ENCODE measurements at regions not wholly inside any gene's neighbourhood (a gene's known extent, or its start where the extent isn't known, plus 50 kb on each side); places are given as distances from the start of the nearest gene placed in this dataset.

DNA sequence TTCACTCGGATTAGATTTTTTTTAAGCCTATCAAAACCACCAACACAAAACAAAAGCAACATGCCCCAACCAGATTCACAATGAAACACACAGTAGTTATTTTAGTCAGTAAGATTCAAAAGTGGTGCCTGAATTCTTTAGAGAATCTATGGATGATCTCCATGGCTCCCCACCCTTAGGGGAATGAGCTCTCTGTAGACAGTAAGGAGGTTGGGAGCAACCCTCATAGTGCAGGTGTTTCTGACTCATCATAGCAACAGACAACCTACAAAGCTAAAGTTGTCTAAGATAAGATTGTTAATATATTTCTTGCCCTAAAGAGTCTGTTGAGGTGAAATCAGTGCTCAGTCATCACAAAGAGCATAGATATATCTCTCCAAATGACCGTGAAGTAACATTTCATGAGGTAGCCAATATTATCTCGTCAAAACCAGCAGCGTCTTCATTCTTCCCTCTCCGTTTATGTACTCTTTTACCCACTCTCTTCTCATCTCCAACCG lies 78.3 kb downstream of the ADAMTS1 start:
- H3K27ac ChIP-seq (ENCODE audit: low read depth in 1 of 2, low read length in 2 of 2), result no peak overlapping the region
- 86% methylated on average over 6 of the region's 6 CpGs for WGBS
- H3K4me3 ChIP-seq (ENCODE audit: low read depth in 1 of 3, low read length in 3 of 3), result no peak overlapping the region
- no peaks in the 10 kb centered on the region for H3K9me3 ChIP-seq (ENCODE audit: control insufficient read depth in 4 of 4, low read length in 3 of 4)
- H3K4me1 ChIP-seq (ENCODE audit: control insufficient read depth in 4 of 4, insufficient read depth in 4 of 4, low read length in 3 of 4), result no peaks in the 10 kb centered on the region
- H3K36me3 ChIP-seq (ENCODE audit: control insufficient read depth in 4 of 4, insufficient read depth in 3 of 4, low read depth in 1 of 4, low read length in 3 of 4), result no peaks in the 10 kb centered on the region
- DNase-seq (ENCODE audit: low spot score), result no peak
- H3K27me3 ChIP-seq (ENCODE audit: control insufficient read depth in 4 of 4, insufficient read depth in 4 of 4, low read length in 3 of 4), result peaks cover 0 to 2% (median 0%) of the 10 kb centered on the region in 4 donors
- TF ChIP-seq, protein P1, sequence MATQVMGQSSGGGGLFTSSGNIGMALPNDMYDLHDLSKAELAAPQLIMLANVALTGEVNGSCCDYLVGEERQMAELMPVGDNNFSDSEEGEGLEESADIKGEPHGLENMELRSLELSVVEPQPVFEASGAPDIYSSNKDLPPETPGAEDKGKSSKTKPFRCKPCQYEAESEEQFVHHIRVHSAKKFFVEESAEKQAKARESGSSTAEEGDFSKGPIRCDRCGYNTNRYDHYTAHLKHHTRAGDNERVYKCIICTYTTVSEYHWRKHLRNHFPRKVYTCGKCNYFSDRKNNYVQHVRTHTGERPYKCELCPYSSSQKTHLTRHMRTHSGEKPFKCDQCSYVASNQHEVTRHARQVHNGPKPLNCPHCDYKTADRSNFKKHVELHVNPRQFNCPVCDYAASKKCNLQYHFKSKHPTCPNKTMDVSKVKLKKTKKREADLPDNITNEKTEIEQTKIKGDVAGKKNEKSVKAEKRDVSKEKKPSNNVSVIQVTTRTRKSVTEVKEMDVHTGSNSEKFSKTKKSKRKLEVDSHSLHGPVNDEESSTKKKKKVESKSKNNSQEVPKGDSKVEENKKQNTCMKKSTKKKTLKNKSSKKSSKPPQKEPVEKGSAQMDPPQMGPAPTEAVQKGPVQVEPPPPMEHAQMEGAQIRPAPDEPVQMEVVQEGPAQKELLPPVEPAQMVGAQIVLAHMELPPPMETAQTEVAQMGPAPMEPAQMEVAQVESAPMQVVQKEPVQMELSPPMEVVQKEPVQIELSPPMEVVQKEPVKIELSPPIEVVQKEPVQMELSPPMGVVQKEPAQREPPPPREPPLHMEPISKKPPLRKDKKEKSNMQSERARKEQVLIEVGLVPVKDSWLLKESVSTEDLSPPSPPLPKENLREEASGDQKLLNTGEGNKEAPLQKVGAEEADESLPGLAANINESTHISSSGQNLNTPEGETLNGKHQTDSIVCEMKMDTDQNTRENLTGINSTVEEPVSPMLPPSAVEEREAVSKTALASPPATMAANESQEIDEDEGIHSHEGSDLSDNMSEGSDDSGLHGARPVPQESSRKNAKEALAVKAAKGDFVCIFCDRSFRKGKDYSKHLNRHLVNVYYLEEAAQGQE (IDR thresholded peaks at IDR 0.05), result no peak
- TF ChIP-seq FOXA1 (IDR thresholded peaks at IDR 0.05) (no peak), HNF4A (conservative IDR thresholded peaks at IDR 0.05) (no peak), EGR1 (IDR thresholded peaks at IDR 0.05; ENCODE audit: low read depth in 2 of 2) (no peak), YY1 (IDR thresholded peaks at IDR 0.05) (no peak), RXRA (IDR thresholded peaks at IDR 0.05) (no peak), GABPA (IDR thresholded peaks at IDR 0.05 in 1 of 2, conservative IDR thresholded peaks at IDR 0.05 in 1 of 2) (no peak), TAF1 (conservative IDR thresholded peaks at IDR 0.05) (no peak), NR2F2 (IDR thresholded peaks at IDR 0.05) (no peak), JUND (IDR thresholded peaks at IDR 0.05) (no peak), FOXA2 (IDR thresholded peaks at IDR 0.05) (no peak), HNF4G (IDR thresholded peaks at IDR 0.05) (no peak), RAD21 (IDR thresholded peaks at IDR 0.05) (no peak)
- TF ChIP-seq, protein P2, sequence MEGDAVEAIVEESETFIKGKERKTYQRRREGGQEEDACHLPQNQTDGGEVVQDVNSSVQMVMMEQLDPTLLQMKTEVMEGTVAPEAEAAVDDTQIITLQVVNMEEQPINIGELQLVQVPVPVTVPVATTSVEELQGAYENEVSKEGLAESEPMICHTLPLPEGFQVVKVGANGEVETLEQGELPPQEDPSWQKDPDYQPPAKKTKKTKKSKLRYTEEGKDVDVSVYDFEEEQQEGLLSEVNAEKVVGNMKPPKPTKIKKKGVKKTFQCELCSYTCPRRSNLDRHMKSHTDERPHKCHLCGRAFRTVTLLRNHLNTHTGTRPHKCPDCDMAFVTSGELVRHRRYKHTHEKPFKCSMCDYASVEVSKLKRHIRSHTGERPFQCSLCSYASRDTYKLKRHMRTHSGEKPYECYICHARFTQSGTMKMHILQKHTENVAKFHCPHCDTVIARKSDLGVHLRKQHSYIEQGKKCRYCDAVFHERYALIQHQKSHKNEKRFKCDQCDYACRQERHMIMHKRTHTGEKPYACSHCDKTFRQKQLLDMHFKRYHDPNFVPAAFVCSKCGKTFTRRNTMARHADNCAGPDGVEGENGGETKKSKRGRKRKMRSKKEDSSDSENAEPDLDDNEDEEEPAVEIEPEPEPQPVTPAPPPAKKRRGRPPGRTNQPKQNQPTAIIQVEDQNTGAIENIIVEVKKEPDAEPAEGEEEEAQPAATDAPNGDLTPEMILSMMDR (IDR thresholded peaks at IDR 0.05; ENCODE audit: low read depth, low read length, missing input control), result no peak
- TF ChIP-seq, protein P3, sequence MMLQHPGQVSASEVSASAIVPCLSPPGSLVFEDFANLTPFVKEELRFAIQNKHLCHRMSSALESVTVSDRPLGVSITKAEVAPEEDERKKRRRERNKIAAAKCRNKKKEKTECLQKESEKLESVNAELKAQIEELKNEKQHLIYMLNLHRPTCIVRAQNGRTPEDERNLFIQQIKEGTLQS (IDR thresholded peaks at IDR 0.05), result no peak
- TF ChIP-seq, protein P4, sequence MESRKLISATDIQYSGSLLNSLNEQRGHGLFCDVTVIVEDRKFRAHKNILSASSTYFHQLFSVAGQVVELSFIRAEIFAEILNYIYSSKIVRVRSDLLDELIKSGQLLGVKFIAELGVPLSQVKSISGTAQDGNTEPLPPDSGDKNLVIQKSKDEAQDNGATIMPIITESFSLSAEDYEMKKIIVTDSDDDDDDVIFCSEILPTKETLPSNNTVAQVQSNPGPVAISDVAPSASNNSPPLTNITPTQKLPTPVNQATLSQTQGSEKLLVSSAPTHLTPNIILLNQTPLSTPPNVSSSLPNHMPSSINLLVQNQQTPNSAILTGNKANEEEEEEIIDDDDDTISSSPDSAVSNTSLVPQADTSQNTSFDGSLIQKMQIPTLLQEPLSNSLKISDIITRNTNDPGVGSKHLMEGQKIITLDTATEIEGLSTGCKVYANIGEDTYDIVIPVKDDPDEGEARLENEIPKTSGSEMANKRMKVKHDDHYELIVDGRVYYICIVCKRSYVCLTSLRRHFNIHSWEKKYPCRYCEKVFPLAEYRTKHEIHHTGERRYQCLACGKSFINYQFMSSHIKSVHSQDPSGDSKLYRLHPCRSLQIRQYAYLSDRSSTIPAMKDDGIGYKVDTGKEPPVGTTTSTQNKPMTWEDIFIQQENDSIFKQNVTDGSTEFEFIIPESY (IDR thresholded peaks at IDR 0.05), result no peak
- no peak overlapping the region for H3K9ac ChIP-seq (ENCODE audit: low read depth in 1 of 2, low read length in 2 of 2)

All from liver (tissue), 8 donors.